HEK293 (cell line): ENCODE measurements at regions not wholly inside any gene's neighbourhood (a gene's known extent, or its start where the extent isn't known, plus 50 kb on each side); places are given as distances from the start of the nearest gene placed in this dataset.

Experiments
- KLF16 ChIP-seq: fragments of 450-650 bp; formaldehyde crosslinking; IDR thresholded peaks from 2 replicates; pipeline ENCODE4 v1.5.1; 2017; ENCODE audit warnings: missing biosample characterization, missing genetic modification characterization
- MZF1 ChIP-seq: fragments of 450-650 bp; formaldehyde crosslinking; IDR thresholded peaks from 2 replicates; pipeline ENCODE4 v1.5.1; 2017; ENCODE audit warnings: missing biosample characterization, missing genetic modification characterization, borderline replicate concordance
- SCRT2 ChIP-seq: fragments of 450-650 bp; formaldehyde crosslinking; IDR thresholded peaks from 2 replicates; pipeline ENCODE4 v1.5.1; 2016; ENCODE audit warnings: missing biosample characterization, missing genetic modification characterization
- SP2 ChIP-seq: fragments of 450-650 bp; formaldehyde crosslinking; IDR thresholded peaks from 2 replicates; pipeline ENCODE4 v1.5.1; 2016; ENCODE audit warnings: missing biosample characterization, missing genetic modification characterization
- YY1 ChIP-seq: fragments of 450-650 bp; formaldehyde crosslinking; IDR thresholded peaks from 2 replicates; pipeline ENCODE4 v1.5.1; 2018; ENCODE audit warnings: missing biosample characterization, missing genetic modification characterization
- ZNF335 ChIP-seq: fragments of 450-650 bp; formaldehyde crosslinking; conservative IDR thresholded peaks from 2 replicates; pipeline ENCODE4 v1.5.1; 2016; ENCODE audit warnings: missing biosample characterization, missing genetic modification characterization
- ZNF341 ChIP-seq: fragments of 450-650 bp; formaldehyde crosslinking; IDR thresholded peaks from 2 replicates; pipeline ENCODE4; 2016; ENCODE audit warnings: low read depth, missing biosample characterization, missing genetic modification characterization
- ZNF366 ChIP-seq: fragments of 450-650 bp; formaldehyde crosslinking; conservative IDR thresholded peaks from 2 replicates; pipeline ENCODE4 v1.5.1; 2016; ENCODE audit warnings: missing biosample characterization, missing genetic modification characterization
- TF ChIP-seq, protein P1 (sequence below): fragments of 450-650 bp; formaldehyde crosslinking; IDR thresholded peaks from 2 replicates; pipeline ENCODE4 v1.5.1; 2016; ENCODE audit warnings: missing biosample characterization, missing genetic modification characterization
- TF ChIP-seq, protein P2 (sequence below): fragments of 450-650 bp; formaldehyde crosslinking; IDR thresholded peaks from 2 replicates; pipeline ENCODE4 v1.5.1; 2016; ENCODE audit warnings: missing biosample characterization, missing genetic modification characterization
- TF ChIP-seq, protein P3 (sequence below): fragments of 450-650 bp; formaldehyde crosslinking; IDR thresholded peaks from 2 replicates; pipeline ENCODE4 v1.5.1; 2016; ENCODE audit warnings: missing biosample characterization, missing genetic modification characterization
- TF ChIP-seq, protein P4 (sequence below): fragments of 450-650 bp; formaldehyde crosslinking; IDR thresholded peaks from 2 replicates; pipeline ENCODE4 v1.5.1; 2016; ENCODE audit warnings: missing biosample characterization, missing genetic modification characterization

DNA sequence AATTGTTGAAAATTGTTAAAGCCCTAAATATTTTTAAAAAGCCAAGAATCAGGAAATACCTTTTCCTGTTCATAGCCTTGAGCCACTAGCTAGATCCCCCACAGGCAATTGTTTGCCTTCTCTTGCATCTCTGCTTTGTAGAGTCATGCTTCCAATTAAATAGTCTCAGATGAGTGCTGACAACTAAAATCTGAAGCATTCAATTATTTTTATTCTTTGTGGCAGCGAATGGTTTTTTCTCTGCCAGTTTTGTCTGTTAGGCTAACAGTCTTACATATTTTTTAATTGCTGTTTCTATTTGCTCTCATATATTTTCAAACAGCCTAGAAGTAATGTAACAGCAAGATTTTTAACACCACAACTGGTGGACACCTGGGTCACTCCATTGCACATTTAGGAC lies 277.1 kb upstream of the GBE1 start:
- TF ChIP-seq ZNF341 (no peak), MZF1 (no peak), ZNF335 (tag by site-specific recombination) (no peak), SP2 (tag by site-specific recombination) (no peak), SCRT2 (tag by site-specific recombination) (no peak), KLF16 (tag by site-specific recombination) (no peak), ZNF366 (tag by site-specific recombination) (no peak), YY1 (no peak)
- TF ChIP-seq, protein P1, sequence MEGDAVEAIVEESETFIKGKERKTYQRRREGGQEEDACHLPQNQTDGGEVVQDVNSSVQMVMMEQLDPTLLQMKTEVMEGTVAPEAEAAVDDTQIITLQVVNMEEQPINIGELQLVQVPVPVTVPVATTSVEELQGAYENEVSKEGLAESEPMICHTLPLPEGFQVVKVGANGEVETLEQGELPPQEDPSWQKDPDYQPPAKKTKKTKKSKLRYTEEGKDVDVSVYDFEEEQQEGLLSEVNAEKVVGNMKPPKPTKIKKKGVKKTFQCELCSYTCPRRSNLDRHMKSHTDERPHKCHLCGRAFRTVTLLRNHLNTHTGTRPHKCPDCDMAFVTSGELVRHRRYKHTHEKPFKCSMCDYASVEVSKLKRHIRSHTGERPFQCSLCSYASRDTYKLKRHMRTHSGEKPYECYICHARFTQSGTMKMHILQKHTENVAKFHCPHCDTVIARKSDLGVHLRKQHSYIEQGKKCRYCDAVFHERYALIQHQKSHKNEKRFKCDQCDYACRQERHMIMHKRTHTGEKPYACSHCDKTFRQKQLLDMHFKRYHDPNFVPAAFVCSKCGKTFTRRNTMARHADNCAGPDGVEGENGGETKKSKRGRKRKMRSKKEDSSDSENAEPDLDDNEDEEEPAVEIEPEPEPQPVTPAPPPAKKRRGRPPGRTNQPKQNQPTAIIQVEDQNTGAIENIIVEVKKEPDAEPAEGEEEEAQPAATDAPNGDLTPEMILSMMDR (tag by site-specific recombination) = no peak
- TF ChIP-seq, protein P2, sequence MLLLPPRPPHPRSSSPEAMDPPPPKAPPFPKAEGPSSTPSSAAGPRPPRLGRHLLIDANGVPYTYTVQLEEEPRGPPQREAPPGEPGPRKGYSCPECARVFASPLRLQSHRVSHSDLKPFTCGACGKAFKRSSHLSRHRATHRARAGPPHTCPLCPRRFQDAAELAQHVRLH (tag by site-specific recombination) = no peak
- TF ChIP-seq, protein P3, sequence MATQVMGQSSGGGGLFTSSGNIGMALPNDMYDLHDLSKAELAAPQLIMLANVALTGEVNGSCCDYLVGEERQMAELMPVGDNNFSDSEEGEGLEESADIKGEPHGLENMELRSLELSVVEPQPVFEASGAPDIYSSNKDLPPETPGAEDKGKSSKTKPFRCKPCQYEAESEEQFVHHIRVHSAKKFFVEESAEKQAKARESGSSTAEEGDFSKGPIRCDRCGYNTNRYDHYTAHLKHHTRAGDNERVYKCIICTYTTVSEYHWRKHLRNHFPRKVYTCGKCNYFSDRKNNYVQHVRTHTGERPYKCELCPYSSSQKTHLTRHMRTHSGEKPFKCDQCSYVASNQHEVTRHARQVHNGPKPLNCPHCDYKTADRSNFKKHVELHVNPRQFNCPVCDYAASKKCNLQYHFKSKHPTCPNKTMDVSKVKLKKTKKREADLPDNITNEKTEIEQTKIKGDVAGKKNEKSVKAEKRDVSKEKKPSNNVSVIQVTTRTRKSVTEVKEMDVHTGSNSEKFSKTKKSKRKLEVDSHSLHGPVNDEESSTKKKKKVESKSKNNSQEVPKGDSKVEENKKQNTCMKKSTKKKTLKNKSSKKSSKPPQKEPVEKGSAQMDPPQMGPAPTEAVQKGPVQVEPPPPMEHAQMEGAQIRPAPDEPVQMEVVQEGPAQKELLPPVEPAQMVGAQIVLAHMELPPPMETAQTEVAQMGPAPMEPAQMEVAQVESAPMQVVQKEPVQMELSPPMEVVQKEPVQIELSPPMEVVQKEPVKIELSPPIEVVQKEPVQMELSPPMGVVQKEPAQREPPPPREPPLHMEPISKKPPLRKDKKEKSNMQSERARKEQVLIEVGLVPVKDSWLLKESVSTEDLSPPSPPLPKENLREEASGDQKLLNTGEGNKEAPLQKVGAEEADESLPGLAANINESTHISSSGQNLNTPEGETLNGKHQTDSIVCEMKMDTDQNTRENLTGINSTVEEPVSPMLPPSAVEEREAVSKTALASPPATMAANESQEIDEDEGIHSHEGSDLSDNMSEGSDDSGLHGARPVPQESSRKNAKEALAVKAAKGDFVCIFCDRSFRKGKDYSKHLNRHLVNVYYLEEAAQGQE (tag by site-specific recombination) = no peak
- TF ChIP-seq, protein P4, sequence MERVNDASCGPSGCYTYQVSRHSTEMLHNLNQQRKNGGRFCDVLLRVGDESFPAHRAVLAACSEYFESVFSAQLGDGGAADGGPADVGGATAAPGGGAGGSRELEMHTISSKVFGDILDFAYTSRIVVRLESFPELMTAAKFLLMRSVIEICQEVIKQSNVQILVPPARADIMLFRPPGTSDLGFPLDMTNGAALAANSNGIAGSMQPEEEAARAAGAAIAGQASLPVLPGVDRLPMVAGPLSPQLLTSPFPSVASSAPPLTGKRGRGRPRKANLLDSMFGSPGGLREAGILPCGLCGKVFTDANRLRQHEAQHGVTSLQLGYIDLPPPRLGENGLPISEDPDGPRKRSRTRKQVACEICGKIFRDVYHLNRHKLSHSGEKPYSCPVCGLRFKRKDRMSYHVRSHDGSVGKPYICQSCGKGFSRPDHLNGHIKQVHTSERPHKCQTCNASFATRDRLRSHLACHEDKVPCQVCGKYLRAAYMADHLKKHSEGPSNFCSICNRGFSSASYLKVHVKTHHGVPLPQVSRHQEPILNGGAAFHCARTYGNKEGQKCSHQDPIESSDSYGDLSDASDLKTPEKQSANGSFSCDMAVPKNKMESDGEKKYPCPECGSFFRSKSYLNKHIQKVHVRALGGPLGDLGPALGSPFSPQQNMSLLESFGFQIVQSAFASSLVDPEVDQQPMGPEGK (tag by site-specific recombination) = no peak
